Fibroblast of the aortic adventitia (primary cell): ENCODE measurements at regions not wholly inside any gene's neighbourhood (a gene's known extent, or its start where the extent isn't known, plus 50 kb on each side); places are given as distances from the start of the nearest gene placed in this dataset.

Source experiments
- DNase-seq: peaks from one replicate; pipeline ENCODE4 v3.0.0-alpha.2; 2010; ENCODE audit warnings: low read depth
- H3K4me3 ChIP-seq: 2 replicates; pipeline ENCODE4 v1.5.1; 2011; ENCODE audit warnings: low read depth, mild to moderate bottlenecking, control low read depth, low read length, moderate library complexity
- CTCF ChIP-seq: IDR thresholded peaks from 2 replicates; pipeline ENCODE4 v1.5.1; 2011; ENCODE audit warnings: mild to moderate bottlenecking, low read length, control low read depth, inconsistent platforms; ENCODE audit not compliant: insufficient read depth

GRCh38 chr2:223460209-223460608 lies 142.0 kb downstream of the SCG2 start:
- TF ChIP-seq CTCF: no peak

GRCh38 chr2:223460774-223461211 lies 141.4 kb downstream of the SCG2 start:
- TF ChIP-seq CTCF: no peak
- H3K4me3 ChIP-seq: no peak overlapping the region
- DNase-seq: peak; percentile 70

More at GRCh38 chr2:223460209-223460608, 142.0 kb downstream of the SCG2 start:
- H3K4me3 ChIP-seq: no peak overlapping the region
- no peak for DNase-seq

GRCh38 chr2:223464071-223464470 lies 138.1 kb downstream of the SCG2 start:
- DNase-seq: peak; percentile 34
- H3K4me3 ChIP-seq: no peak overlapping the region
- TF ChIP-seq CTCF: no peak

GRCh38 chr2:223465793-223466192 lies 136.4 kb downstream of the SCG2 start:
- no peak for TF ChIP-seq CTCF
- H3K4me3 ChIP-seq: no peak overlapping the region
- peak; percentile 99 for DNase-seq

- TF ChIP-seq CTCF: no peak
- no peak for DNase-seq
- H3K4me3 ChIP-seq: no peak overlapping the region
Measured at GRCh38 chr2:223467196-223467595, 135.0 kb downstream of the SCG2 start.

GRCh38 chr2:223469270-223470046 lies 132.7 kb downstream of the SCG2 start:
- no peak for TF ChIP-seq CTCF
- DNase-seq: peak; percentile 69
- no peak overlapping the region for H3K4me3 ChIP-seq

GRCh38 chr2:223470602-223471001 lies 131.6 kb downstream of the SCG2 start:
- no peak for DNase-seq
- TF ChIP-seq CTCF: no peak

More at GRCh38 chr2:223470602-223471001, 131.6 kb downstream of the SCG2 start:
- H3K4me3 ChIP-seq: no peak overlapping the region
